Activated CD8-positive, alpha-beta memory T cell treated with anti-CD3 and anti-CD28 coated beads, Interleukin-2, amount 10 ng/mL, durations not matched to agents 7 days and 5 days (primary cell): ENCODE measurements at regions not wholly inside any gene's neighbourhood (a gene's known extent, or its start where the extent isn't known, plus 50 kb on each side); places are given as distances from the start of the nearest gene placed in this dataset.
A peak's percentile ranks its signal among the peaks of the same experiment; 100 is the strongest.

ENCODE experiments used
- ATAC-seq: fragments of 150-1000 bp; cut with Tn5 transposase; one replicate; pipeline ENCODE4 v1.10.0; 2021; ENCODE audit warnings: moderate library complexity
- CTCF ChIA-PET: fragments of 350-600 bp; sonication (Branson Sonifier 250); formaldehyde crosslinking; loops from one replicate; lab custom pipeline; 2021; ENCODE audit warnings: antibody characterized with exemption; lab: Charles Lee
- DNase-seq: peaks from one replicate; pipeline ENCODE4 v3.0.0-alpha.2; 2020
- H3K27ac Mint-ChIP-seq: one replicate; pipeline ENCODE4 v1.8.0; 2021; ENCODE audit warnings: mild to moderate bottlenecking, mixed read lengths
- H3K27me3 Mint-ChIP-seq: one replicate; pipeline ENCODE4 v1.8.0; 2021; ENCODE audit warnings: mixed read lengths
- H3K36me3 Mint-ChIP-seq: one replicate; pipeline ENCODE4 v1.8.0; 2021; ENCODE audit warnings: mild to moderate bottlenecking, mixed read lengths
- H3K4me1 Mint-ChIP-seq: one replicate; pipeline ENCODE4 v1.8.0; 2021; ENCODE audit warnings: mixed read lengths
- H3K4me3 Mint-ChIP-seq: one replicate; pipeline ENCODE4 v1.8.0; 2021; ENCODE audit warnings: mild to moderate bottlenecking, moderate library complexity, mixed read lengths
- H3K9me3 Mint-ChIP-seq: one replicate; pipeline ENCODE4 v1.8.0; 2022; ENCODE audit warnings: low read depth, mixed read lengths

- H3K9me3 Mint-ChIP-seq = no peaks in the 10 kb centered on the region
- no peaks in the 10 kb centered on the region for H3K4me1 Mint-ChIP-seq
- ATAC-seq = no peak
- DNase-seq = no peak
- CTCF ChIA-PET = interaction anchor here (1.0 to 1.3 kb wide), 2 partner anchors 18 to 20 kb away, joined by 3 to 4 read pairs; no protein-coding TSS in a partner anchor
- peaks cover 2% of the 10 kb centered on the region for H3K27me3 Mint-ChIP-seq
- no peak overlapping the region for H3K27ac Mint-ChIP-seq
- no peaks in the 10 kb centered on the region for H3K36me3 Mint-ChIP-seq
- H3K4me3 Mint-ChIP-seq = no peak overlapping the region
These were observed 111.9 kb upstream of the C21orf91 start for GRCh38 chr21:17931080-17931479.

- no peak for DNase-seq
- Mint-ChIP-seq H3K4me1 (no peaks in the 10 kb centered on the region), H3K36me3 (no peaks in the 10 kb centered on the region), H3K27ac (no peak overlapping the region), H3K9me3 (no peaks in the 10 kb centered on the region), H3K27me3 (no peaks in the 10 kb centered on the region), H3K4me3 (no peak overlapping the region)
- CTCF ChIA-PET = no interaction called here
- no peak for ATAC-seq
These were observed 110.9 kb upstream of the C21orf91 start for GRCh38 chr21:17930093-17930492.

- DNase-seq (no peak), ATAC-seq (no peak)
- no peaks in the 10 kb centered on the region for H3K9me3 Mint-ChIP-seq
- no peaks in the 10 kb centered on the region for H3K36me3 Mint-ChIP-seq
- no peak overlapping the region for H3K4me3 Mint-ChIP-seq
- CTCF ChIA-PET = interaction anchor here (1.2 kb wide), 1 partner anchor 251 kb away, joined by 3 read pairs; no protein-coding TSS in a partner anchor
- no peaks in the 10 kb centered on the region for H3K27me3 Mint-ChIP-seq
- H3K27ac Mint-ChIP-seq = no peak overlapping the region
- no peaks in the 10 kb centered on the region for H3K4me1 Mint-ChIP-seq
These were observed 110.4 kb upstream of the C21orf91 start for GRCh38 chr21:17929510-17929909.

GRCh38 chr21:17925899-17926298 is 106.7 kb upstream of the C21orf91 start:
- CTCF ChIA-PET = interaction anchor here (0.6 to 2.8 kb wide), 11 partner anchors 9 to 341 kb away, joined by 3 to 17 read pairs (median 5); no protein-coding TSS in a partner anchor
- peaks cover 4% of the 10 kb centered on the region for H3K27me3 Mint-ChIP-seq
- H3K27ac Mint-ChIP-seq = no peak overlapping the region

GRCh38 chr21:17925000-17925610 is 105.9 kb upstream of the C21orf91 start:
- peaks cover 4% of the 10 kb centered on the region for H3K27me3 Mint-ChIP-seq
- no peak overlapping the region for H3K27ac Mint-ChIP-seq
- no peak overlapping the region for H3K4me3 Mint-ChIP-seq
- no peaks in the 10 kb centered on the region for H3K4me1 Mint-ChIP-seq
- ATAC-seq (peak; percentile 98), DNase-seq (peak; percentile 71)
- CTCF ChIA-PET = interaction anchor here (0.6 to 2.8 kb wide), 23 partner anchors 8 to 538 kb away, joined by 3 to 17 read pairs (median 4); no protein-coding TSS in a partner anchor
- peaks cover 2% of the 10 kb centered on the region for H3K9me3 Mint-ChIP-seq
- peaks cover 2% of the 10 kb centered on the region for H3K36me3 Mint-ChIP-seq

More at GRCh38 chr21:17925899-17926298, 106.7 kb upstream of the C21orf91 start:
- Mint-ChIP-seq H3K4me1 (no peaks in the 10 kb centered on the region), H3K9me3 (no peaks in the 10 kb centered on the region), H3K4me3 (no peak overlapping the region), H3K36me3 (no peaks in the 10 kb centered on the region)
- DNase-seq (no peak), ATAC-seq (no peak)

GRCh38 chr21:17921579-17922530 is 102.7 kb upstream of the C21orf91 start:
- peaks cover 4% of the 10 kb centered on the region for H3K27me3 Mint-ChIP-seq
- CTCF ChIA-PET = no interaction called here
- no peaks in the 10 kb centered on the region for H3K4me1 Mint-ChIP-seq
- ATAC-seq (no peak), DNase-seq (no peak)
- no peak overlapping the region for H3K4me3 Mint-ChIP-seq
- peaks cover 3% of the 10 kb centered on the region for H3K9me3 Mint-ChIP-seq
- H3K36me3 Mint-ChIP-seq = peaks cover 9% of the 10 kb centered on the region
- H3K27ac Mint-ChIP-seq = no peak overlapping the region

- CTCF ChIA-PET = interaction anchor here (1.6 kb wide), 1 partner anchor 9 kb away, joined by 8 read pairs; no protein-coding TSS in a partner anchor
- H3K4me1 Mint-ChIP-seq = no peaks in the 10 kb centered on the region
- no peak overlapping the region for H3K27ac Mint-ChIP-seq
- peaks cover 9% of the 10 kb centered on the region for H3K36me3 Mint-ChIP-seq
- peaks cover 3% of the 10 kb centered on the region for H3K9me3 Mint-ChIP-seq
- H3K4me3 Mint-ChIP-seq = no peak overlapping the region
- no peaks in the 10 kb centered on the region for H3K27me3 Mint-ChIP-seq
- no peak for ATAC-seq
- no peak for DNase-seq
These were observed 96.8 kb upstream of the C21orf91 start for GRCh38 chr21:17915976-17916375.

- H3K27me3 Mint-ChIP-seq = peaks cover 4% of the 10 kb centered on the region
- CTCF ChIA-PET = interaction anchor here (1.3 to 1.4 kb wide), 2 partner anchors 13 to 19 kb away, joined by 4 read pairs; no protein-coding TSS in a partner anchor
- H3K9me3 Mint-ChIP-seq = no peaks in the 10 kb centered on the region
- ATAC-seq (no peak), DNase-seq (no peak)
- H3K4me3 Mint-ChIP-seq = no peak overlapping the region
- H3K36me3 Mint-ChIP-seq = no peaks in the 10 kb centered on the region
- no peaks in the 10 kb centered on the region for H3K4me1 Mint-ChIP-seq
- no peak overlapping the region for H3K27ac Mint-ChIP-seq
These were observed 92.5 kb upstream of the C21orf91 start for GRCh38 chr21:17911628-17912027.

- Mint-ChIP-seq H3K9me3 (peaks cover 5% of the 10 kb centered on the region), H3K4me1 (peaks cover 5% of the 10 kb centered on the region), H3K36me3 (peaks cover 8% of the 10 kb centered on the region), H3K27me3 (peaks cover 2% of the 10 kb centered on the region), H3K27ac (no peak overlapping the region), H3K4me3 (no peak overlapping the region)
- CTCF ChIA-PET = interaction anchor here (0.8 to 2.7 kb wide), 7 partner anchors 10 to 226 kb away, joined by 3 to 25 read pairs (median 5); no protein-coding TSS in a partner anchor
- DNase-seq (no peak), ATAC-seq (no peak)
These were observed 84.9 kb upstream of the C21orf91 start for GRCh38 chr21:17903929-17904639.

- Mint-ChIP-seq H3K27me3 (peaks cover 2% of the 10 kb centered on the region), H3K4me3 (no peak overlapping the region), H3K36me3 (peaks cover 13% of the 10 kb centered on the region), H3K27ac (no peak overlapping the region), H3K4me1 (peaks cover 7% of the 10 kb centered on the region), H3K9me3 (peaks cover 7% of the 10 kb centered on the region)
- CTCF ChIA-PET = interaction anchor here (0.8 to 2.7 kb wide), 7 partner anchors 11 to 225 kb away, joined by 3 to 25 read pairs (median 5); no protein-coding TSS in a partner anchor
- DNase-seq = no peak
- peak; percentile 58 for ATAC-seq
These were observed 84.1 kb upstream of the C21orf91 start for GRCh38 chr21:17903029-17903806.

GRCh38 chr21:17901458-17902079 is 82.4 kb upstream of the C21orf91 start:
- CTCF ChIA-PET = interaction anchor here (1.2 to 1.8 kb wide), 2 partner anchors 11 to 223 kb away, joined by 3 to 9 read pairs; no protein-coding TSS in a partner anchor
- Mint-ChIP-seq H3K36me3 (peaks cover 23% of the 10 kb centered on the region), H3K4me1 (peaks cover 15% of the 10 kb centered on the region), H3K9me3 (peaks cover 7% of the 10 kb centered on the region), H3K27me3 (no peaks in the 10 kb centered on the region), H3K4me3 (no peak overlapping the region), H3K27ac (no peak overlapping the region)
- ATAC-seq (no peak), DNase-seq (no peak)

- ATAC-seq = no peak
- Mint-ChIP-seq H3K9me3 (peaks cover 7% of the 10 kb centered on the region), H3K27me3 (no peaks in the 10 kb centered on the region), H3K4me3 (no peak overlapping the region), H3K27ac (no peak overlapping the region), H3K36me3 (peaks cover 28% of the 10 kb centered on the region), H3K4me1 (peaks cover 15% of the 10 kb centered on the region)
- no peak for DNase-seq
- CTCF ChIA-PET = interaction anchor here (1.2 to 1.8 kb wide), 2 partner anchors 10 to 222 kb away, joined by 3 to 9 read pairs; no protein-coding TSS in a partner anchor
These were observed 81.8 kb upstream of the C21orf91 start for GRCh38 chr21:17900990-17901385.
